Sigmoid colon (tissue), 4 donors: ENCODE measurements at regions not wholly inside any gene's neighbourhood (a gene's known extent, or its start where the extent isn't known, plus 50 kb on each side); places are given as distances from the start of the nearest gene placed in this dataset.

ENCODE experiments used
- CTCF ChIP-seq, 4 experiments: fragments of 450-650 bp in 3 of 4; fragments of 200-600 bp in 1 of 4; IDR thresholded peaks; one replicate each; pipeline ENCODE4 v1.5.1; 2016 to 2019; ENCODE audit warnings: antibody characterized with exemption in 4 of 4, mild to moderate bottlenecking in 3 of 4, moderate library complexity in 2 of 4
- EP300 ChIP-seq, 4 donors: sonication (generic); formaldehyde crosslinking; IDR thresholded peaks; one replicate each; pipeline ENCODE4 v1.6.1; 2017; ENCODE audit warnings: antibody characterized with exemption in 4 of 4
- POLR2AphosphoS5 ChIP-seq, 4 donors: sonication (generic); formaldehyde crosslinking; IDR thresholded peaks; one replicate each; pipeline ENCODE4 v1.6.1; 2017; ENCODE audit warnings: antibody characterized with exemption in 4 of 4

- TF ChIP-seq EP300 (IDR thresholded peaks at IDR 0.05) = no peak
- TF ChIP-seq CTCF (IDR thresholded peaks at IDR 0.05) = no peak
- no peak for TF ChIP-seq POLR2AphosphoS5 (IDR thresholded peaks at IDR 0.05)
Observed at GRCh38 chr18:67134911-67135310, 381.6 kb downstream of the DSEL start.
